HUES6 (cell line): ENCODE measurements at regions not wholly inside any gene's neighbourhood (a gene's known extent, or its start where the extent isn't known, plus 50 kb on each side); places are given as distances from the start of the nearest gene placed in this dataset.

Source experiments
- H3K27ac ChIP-seq: 2 replicates; pipeline ENCODE4 v1.7.0; 2013; ENCODE audit warnings: low read depth, mild to moderate bottlenecking, low read length, inconsistent platforms
- H3K27me3 ChIP-seq: 2 replicates; pipeline ENCODE4 v1.6.1; 2013; ENCODE audit warnings: low read length; ENCODE audit not compliant: control insufficient read depth, insufficient read depth
- H3K36me3 ChIP-seq: 2 replicates; pipeline ENCODE4 v1.6.1; 2013; ENCODE audit warnings: low read length; ENCODE audit not compliant: control insufficient read depth, insufficient read depth
- H3K4me1 ChIP-seq: 2 replicates; pipeline ENCODE4 v1.6.1; 2013; ENCODE audit warnings: low read length; ENCODE audit not compliant: control insufficient read depth, insufficient read depth
- H3K4me3 ChIP-seq: 2 replicates; pipeline ENCODE4 v1.5.1; 2013; ENCODE audit warnings: low read depth, low read length
- H3K9ac ChIP-seq: one replicate; pipeline ENCODE4 v1.6.1; 2013; ENCODE audit warnings: mild to moderate bottlenecking, low read length
- H3K9me3 ChIP-seq: 2 replicates; pipeline ENCODE4 v1.6.1; 2013; ENCODE audit warnings: low read depth, low read length; ENCODE audit not compliant: control insufficient read depth, insufficient read depth

DNA sequence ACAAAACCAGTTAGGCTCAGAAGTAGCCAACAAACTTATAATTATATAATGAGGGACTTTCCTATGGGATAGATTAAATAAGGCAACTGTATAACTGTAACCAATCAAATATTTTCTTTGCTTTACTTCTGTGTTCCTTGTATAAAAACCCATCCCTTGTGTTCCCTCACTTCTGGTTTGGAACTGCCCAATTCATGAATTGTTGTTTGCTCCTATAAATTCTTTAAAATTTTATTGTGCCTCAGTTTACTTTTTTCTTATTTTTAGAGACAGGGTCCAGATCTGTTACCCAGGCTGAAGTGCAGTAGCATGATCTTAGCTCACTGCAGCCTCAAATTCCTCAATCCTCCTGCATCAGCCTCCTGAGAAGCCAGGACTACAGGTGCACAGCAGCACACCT is 155.7 kb downstream of the SMAD6 start:
- Histone ChIP-seq H3K27ac (no peak overlapping the region), H3K9me3 (no peaks in the 10 kb centered on the region), H3K4me1 (peaks cover 14% of the 10 kb centered on the region; the same call in 1 of the 2 replicates), H3K4me3 (no peak overlapping the region), H3K36me3 (no peaks in the 10 kb centered on the region), H3K9ac (no peak overlapping the region), H3K27me3 (no peaks in the 10 kb centered on the region)

DNA sequence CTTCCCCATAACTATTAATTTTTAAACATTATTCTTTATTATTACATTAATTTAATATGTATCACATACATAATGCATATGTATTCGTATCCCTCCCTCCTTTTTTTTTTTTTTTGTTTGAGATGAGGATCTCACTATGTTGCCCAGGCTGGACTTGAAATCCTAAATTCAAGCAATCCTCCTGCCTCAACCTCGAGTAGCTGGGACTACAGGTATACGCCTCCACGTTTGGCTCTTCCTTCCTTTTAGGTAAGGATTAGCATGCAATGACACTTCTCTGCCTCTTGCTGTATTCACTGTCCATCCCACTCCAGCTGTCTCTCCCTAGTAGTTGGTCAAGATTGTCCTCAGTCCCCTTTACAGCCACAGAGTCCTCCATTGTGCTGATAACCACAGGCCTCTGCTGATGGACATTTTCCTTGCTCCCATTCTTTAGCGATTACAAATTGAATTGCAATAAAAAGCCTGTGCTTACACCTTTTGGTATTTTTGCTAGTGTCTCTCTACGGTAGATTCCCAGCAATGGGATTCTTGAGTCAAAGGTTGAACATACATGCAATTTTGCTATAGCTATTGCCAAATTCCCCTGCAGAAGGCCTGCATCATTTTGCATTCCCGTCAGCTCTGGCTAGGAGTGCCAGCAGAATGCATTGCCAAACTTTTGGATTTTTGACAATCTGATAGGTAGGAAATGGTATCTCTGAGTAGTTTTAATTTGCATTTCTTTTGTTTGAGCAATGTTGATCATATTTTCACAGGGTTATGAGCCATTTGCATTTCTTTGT is 156.6 kb downstream of the SMAD6 start:
- Histone ChIP-seq H3K4me3 (no peak overlapping the region), H3K4me1 (peaks cover 14% of the 10 kb centered on the region; the same call in 1 of the 2 replicates), H3K9ac (no peak overlapping the region), H3K27me3 (no peaks in the 10 kb centered on the region), H3K36me3 (no peaks in the 10 kb centered on the region), H3K27ac (no peak overlapping the region), H3K9me3 (no peaks in the 10 kb centered on the region)

DNA sequence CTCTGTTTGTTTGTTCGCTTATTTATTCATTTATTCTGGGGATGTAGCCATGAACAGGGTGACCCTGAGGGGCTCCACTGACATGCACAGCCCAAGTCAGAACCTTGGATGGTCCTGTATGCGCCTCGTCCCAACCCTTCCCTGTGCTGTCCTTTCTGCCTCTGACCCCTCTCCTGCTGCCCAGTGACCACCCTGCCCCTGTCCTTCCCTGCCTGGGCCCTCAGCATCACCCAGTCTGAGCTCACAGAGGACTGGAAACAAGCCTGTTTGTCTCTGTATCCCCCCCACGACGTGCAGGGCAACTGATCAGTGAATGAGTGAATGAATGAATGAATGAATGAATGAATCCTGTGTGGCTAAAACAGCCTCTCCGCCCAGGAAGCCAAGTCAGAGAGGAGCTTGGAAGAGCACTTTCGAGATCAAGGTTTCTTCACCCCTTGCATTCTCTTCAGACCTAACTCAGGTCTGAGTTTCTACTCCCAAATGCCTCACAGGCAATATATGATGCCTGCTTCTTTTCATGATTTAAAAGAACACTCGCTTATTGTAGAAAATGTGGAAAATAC is 157.7 kb downstream of the SMAD6 start:
- Histone ChIP-seq H3K27ac (no peak overlapping the region), H3K4me3 (no peak overlapping the region), H3K9me3 (no peaks in the 10 kb centered on the region), H3K27me3 (no peaks in the 10 kb centered on the region), H3K9ac (no peak overlapping the region), H3K36me3 (no peaks in the 10 kb centered on the region), H3K4me1 (peaks cover 6% of the 10 kb centered on the region; the same call in 1 of the 2 replicates)

DNA sequence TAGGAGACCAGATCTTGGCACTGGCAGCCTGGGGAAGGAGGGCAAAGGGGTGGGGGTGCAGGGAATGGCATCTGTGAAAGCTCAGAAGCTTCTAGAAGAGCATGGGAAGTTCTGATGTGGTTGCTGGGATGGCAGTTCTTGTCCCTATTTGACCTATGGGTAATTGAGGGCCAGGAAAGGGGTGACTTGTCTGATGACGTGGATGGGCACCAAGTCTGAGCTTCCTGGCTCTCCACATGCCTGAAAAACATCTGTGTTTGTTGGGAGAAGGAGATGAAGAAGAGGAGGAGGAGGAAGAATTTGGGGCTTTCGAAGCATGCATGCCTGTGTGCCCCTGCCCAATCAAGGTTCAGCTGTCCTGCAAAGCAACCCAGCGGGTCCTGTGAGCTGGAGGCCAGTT is 158.8 kb downstream of the SMAD6 start:
- H3K4me1 ChIP-seq = peaks cover 7% of the 10 kb centered on the region; the same call in 1 of the 2 replicates
- H3K27me3 ChIP-seq = no peaks in the 10 kb centered on the region
- H3K4me3 ChIP-seq = no peak overlapping the region
- no peaks in the 10 kb centered on the region for H3K9me3 ChIP-seq
- no peak overlapping the region for H3K9ac ChIP-seq
- no peaks in the 10 kb centered on the region for H3K36me3 ChIP-seq
- H3K27ac ChIP-seq = no peak overlapping the region

DNA sequence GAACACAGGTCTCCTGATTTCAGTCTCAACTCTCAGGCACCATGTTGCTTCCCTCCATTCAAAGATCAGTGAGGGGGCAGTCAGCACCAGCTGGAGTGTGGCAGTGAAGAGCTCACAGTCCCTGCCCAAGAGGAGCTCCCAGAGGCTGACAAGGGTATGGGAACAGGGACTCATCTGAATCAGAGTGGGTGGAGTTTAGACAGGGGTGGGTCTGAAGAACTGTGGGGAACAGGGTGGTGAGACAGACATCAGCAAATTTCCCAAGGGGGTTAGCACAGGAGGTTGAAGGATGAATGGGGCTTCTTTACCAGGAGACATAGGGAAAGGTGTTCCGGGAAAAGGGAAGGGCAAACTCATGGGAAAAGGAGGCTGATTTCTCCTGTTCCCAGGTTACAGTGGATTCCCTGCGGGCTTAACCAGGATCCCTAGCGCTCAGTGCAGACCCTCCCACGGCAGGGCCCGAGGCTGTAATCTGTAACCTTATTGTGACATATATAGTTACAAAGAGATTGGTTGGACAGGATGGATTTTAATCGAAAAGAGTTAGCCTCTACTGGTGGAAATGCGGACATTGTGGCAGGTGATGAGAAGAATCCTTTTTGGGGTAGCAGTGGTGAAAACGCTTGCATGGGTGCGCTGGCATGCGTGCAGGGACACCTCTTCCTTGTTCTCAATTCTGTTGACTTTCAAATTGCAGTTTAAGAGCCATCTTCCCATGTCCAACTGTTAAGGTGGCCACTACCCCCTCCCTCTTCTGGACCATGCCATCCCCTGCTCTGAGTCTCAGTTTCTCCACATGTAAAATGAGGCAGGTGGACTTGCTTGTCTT is 160.3 kb downstream of the SMAD6 start:
- Histone ChIP-seq H3K4me1 (peaks cover 15% of the 10 kb centered on the region; the same call in 1 of the 2 replicates), H3K27me3 (no peaks in the 10 kb centered on the region), H3K36me3 (no peaks in the 10 kb centered on the region), H3K9me3 (no peaks in the 10 kb centered on the region), H3K9ac (no peak overlapping the region), H3K27ac (no peak overlapping the region), H3K4me3 (no peak overlapping the region)

DNA sequence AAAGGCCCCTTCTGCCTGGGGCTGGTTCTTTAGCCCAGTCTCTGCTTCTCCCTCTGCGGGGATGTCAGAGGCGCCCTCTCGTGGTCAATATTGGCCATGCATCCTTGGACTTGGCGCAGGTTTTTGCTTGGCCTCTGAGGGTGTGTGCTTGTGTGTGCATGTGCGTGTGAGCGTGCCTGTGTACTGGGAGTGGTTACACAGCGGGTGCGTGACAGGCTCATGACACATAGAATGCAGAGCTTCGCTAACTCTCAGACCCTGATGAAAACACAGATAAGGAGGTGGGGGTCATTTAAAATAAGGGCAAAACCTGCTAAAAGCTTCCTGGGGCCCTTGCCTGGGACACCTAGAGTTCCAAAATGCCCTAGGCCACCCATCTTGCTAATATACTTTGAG is 160.9 kb downstream of the SMAD6 start:
- no peaks in the 10 kb centered on the region for H3K36me3 ChIP-seq
- H3K4me3 ChIP-seq = no peak overlapping the region
- H3K27me3 ChIP-seq = no peaks in the 10 kb centered on the region
- H3K9me3 ChIP-seq = no peaks in the 10 kb centered on the region
- peaks cover 15% of the 10 kb centered on the region; the same call in 1 of the 2 replicates for H3K4me1 ChIP-seq
- no peak overlapping the region for H3K27ac ChIP-seq
- no peak overlapping the region for H3K9ac ChIP-seq

DNA sequence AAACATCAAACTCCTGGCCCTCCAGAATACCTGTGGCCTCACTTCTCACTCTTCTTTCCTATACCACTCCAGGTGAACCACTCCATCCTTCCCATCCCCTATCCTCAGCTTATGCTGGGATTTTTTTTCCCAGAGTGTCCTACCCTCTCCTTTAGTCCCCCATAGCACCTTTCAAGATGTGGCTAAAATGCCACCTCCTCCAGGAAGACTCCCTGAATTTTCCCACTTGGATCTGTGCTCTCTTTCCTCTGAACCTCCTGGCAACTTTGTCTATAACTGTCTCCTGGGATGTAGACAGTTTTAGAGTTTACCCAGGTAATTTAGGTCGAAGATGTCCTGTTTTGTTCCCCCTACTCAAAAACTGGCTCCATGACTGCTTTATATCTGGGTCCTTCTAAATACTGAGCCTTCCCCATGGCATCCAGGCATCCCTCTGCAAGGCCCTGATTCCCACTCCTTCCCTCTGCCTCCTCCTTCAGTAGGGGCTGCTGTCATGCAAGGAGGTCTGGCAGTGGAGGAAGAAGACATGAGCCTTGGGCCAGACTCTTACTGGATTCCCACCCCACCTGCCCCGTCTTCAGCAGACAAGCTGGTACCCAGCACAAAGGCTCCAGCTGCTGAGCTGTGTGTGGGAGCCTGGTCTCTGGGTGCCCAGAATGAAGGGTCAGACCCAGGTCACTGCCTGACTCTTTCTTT is 161.5 kb downstream of the SMAD6 start:
- Histone ChIP-seq H3K4me1 (peaks cover 15% of the 10 kb centered on the region; the same call in 1 of the 2 replicates), H3K36me3 (no peaks in the 10 kb centered on the region), H3K9ac (no peak overlapping the region), H3K27ac (no peak overlapping the region), H3K4me3 (no peak overlapping the region), H3K27me3 (no peaks in the 10 kb centered on the region), H3K9me3 (no peaks in the 10 kb centered on the region)

DNA sequence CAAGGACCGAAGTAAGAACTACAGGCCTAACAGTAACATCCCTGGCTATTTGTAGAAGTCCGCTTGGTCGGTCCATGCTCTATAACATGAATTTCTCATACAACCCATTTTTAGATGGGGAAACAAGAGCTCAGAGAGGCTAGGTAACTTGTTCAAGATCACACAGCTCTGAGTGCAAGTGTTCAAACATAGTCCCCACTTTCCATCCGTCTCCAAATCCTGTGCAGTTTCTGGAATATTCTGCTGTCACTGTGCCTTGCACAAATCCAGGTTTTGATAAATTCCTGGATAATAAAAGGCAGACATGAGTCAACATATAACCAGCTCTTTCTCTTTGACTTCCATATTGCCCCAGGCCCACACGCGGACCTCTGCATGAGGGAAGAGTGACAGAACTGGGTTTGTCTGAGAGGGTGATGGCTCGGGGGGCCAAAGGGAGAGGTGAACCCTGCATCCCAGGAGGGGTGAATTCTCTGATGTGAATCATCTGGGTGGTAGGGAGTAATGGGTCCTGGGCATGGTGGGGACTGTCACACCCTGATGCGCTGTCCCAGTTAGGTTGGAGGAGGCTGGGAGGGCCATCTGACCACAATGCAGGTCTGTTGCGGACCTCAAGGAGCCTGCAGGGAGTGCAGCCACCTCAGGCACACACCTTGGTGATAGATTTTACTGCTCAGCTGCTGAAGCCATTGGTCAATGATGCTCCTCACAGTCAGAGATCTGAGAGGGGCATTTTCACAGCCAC is 162.2 kb downstream of the SMAD6 start:
- H3K4me3 ChIP-seq = no peak overlapping the region
- no peaks in the 10 kb centered on the region for H3K36me3 ChIP-seq
- H3K9me3 ChIP-seq = no peaks in the 10 kb centered on the region

DNA sequence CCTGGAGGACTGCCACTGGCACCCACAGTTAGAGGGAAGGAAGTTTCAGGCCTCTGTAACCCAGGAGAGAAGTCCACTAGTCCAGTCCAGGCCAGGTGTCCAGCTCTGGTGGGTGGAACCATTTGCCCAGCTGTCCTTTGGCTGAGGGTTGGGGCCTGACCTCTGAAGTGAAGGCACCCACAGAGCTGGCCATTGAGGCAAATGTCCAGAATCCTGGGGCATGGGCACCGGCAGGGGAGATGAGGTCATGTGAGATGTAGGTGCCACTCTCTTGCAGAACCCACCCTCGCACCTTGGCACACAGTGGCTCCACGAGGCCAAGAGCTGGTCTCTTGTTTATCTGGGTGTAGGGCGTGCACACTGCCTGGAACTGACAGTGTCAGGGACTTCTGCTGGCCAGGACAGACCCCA is 162.8 kb downstream of the SMAD6 start:
- Histone ChIP-seq H3K36me3 (no peaks in the 10 kb centered on the region), H3K27me3 (no peaks in the 10 kb centered on the region), H3K9me3 (no peaks in the 10 kb centered on the region), H3K27ac (no peak overlapping the region), H3K4me3 (no peak overlapping the region), H3K4me1 (peaks cover 15% of the 10 kb centered on the region; the same call in 1 of the 2 replicates), H3K9ac (no peak overlapping the region)

More for the DNA sequence above, 162.2 kb downstream of the SMAD6 start:
- Histone ChIP-seq H3K4me1 (peaks cover 15% of the 10 kb centered on the region; the same call in 1 of the 2 replicates), H3K9ac (no peak overlapping the region), H3K27ac (no peak overlapping the region), H3K27me3 (no peaks in the 10 kb centered on the region)
